ENCODE measurements at regions not wholly inside any gene's neighbourhood (a gene's known extent, or its start where the extent isn't known, plus 50 kb on each side); places are given as distances from the start of the nearest gene placed in this dataset.

GRCh38 chr17:15092762-15093161, 172.4 kb downstream of the PMP22 start:
- Histone ChIP-seq H3K4me1 (no peaks in the 10 kb centered on the region), H3K27ac (no peak overlapping the region), H3K4me3 (no peak overlapping the region), H3K36me3 (no peaks in the 10 kb centered on the region), H3K9me3 (no peaks in the 10 kb centered on the region), H3K27me3 (peaks cover 0 to 29% (median 0%) of the 10 kb centered on the region in 4 donors)
- no peak for DNase-seq
- WGBS, 2 donors: 53 to 59% methylated on average over 7 of the region's 7 CpGs
- intact Hi-C loops (cut with DNase I): no loop called here
- no peak for TF ChIP-seq CTCF (IDR thresholded peaks at IDR 0.05)
- no peak for TF ChIP-seq POLR2A (IDR thresholded peaks at IDR 0.05)

- no peak for TF ChIP-seq CTCF (IDR thresholded peaks at IDR 0.05)
- peaks cover 0 to 29% (median 0%) of the 10 kb centered on the region in 4 donors for H3K27me3 ChIP-seq
- no peak overlapping the region for H3K27ac ChIP-seq
- no peak for DNase-seq
- H3K36me3 ChIP-seq: no peaks in the 10 kb centered on the region
- intact Hi-C loops (cut with DNase I): no loop called here
- H3K9me3 ChIP-seq: no peaks in the 10 kb centered on the region
- WGBS, 2 donors: 68 to 70% methylated on average over 2 of the region's 2 CpGs
- H3K4me3 ChIP-seq: no peak overlapping the region
- H3K4me1 ChIP-seq: no peaks in the 10 kb centered on the region
These were observed 172.9 kb downstream of the PMP22 start for GRCh38 chr17:15092261-15092660.

- H3K9me3 ChIP-seq: no peaks in the 10 kb centered on the region
- TF ChIP-seq POLR2A (IDR thresholded peaks at IDR 0.05) (no peak), CTCF (IDR thresholded peaks at IDR 0.05) (peak in 2 of 6 experiments; percentile 12 to 36)
- DNase-seq: no peak
- intact Hi-C loops (cut with DNase I): no loop called here
- 64 to 66% methylated on average over 2 of the region's 2 CpGs for WGBS, 2 donors
- H3K4me1 ChIP-seq: no peaks in the 10 kb centered on the region
- no peak overlapping the region for H3K27ac ChIP-seq
- H3K4me3 ChIP-seq: no peak overlapping the region
- no peaks in the 10 kb centered on the region for H3K36me3 ChIP-seq
- peaks cover 0 to 27% (median 0%) of the 10 kb centered on the region in 4 donors for H3K27me3 ChIP-seq
These were observed 173.3 kb downstream of the PMP22 start for GRCh38 chr17:15091825-15092224.

GRCh38 chr17:15090533-15090932, 174.6 kb downstream of the PMP22 start:
- H3K27ac ChIP-seq: no peak overlapping the region
- TF ChIP-seq CTCF (IDR thresholded peaks at IDR 0.05): no peak
- TF ChIP-seq POLR2A (IDR thresholded peaks at IDR 0.05): no peak
- 79 to 81% methylated on average over 8 of the region's 8 CpGs for WGBS, 2 donors

GRCh38 chr17:15087946-15088345, 177.2 kb downstream of the PMP22 start:
- 83 to 97% methylated on average over 3 of the region's 3 CpGs for WGBS, 2 donors
- H3K36me3 ChIP-seq: no peaks in the 10 kb centered on the region
- TF ChIP-seq CTCF (IDR thresholded peaks at IDR 0.05) (no peak), POLR2A (IDR thresholded peaks at IDR 0.05) (no peak)
- no peak overlapping the region for H3K4me3 ChIP-seq
- intact Hi-C loops (cut with DNase I): no loop called here
- no peaks in the 10 kb centered on the region for H3K9me3 ChIP-seq
- no peak overlapping the region for H3K27ac ChIP-seq
- no peaks in the 10 kb centered on the region for H3K4me1 ChIP-seq
- peaks cover 0 to 48% (median 0%) of the 10 kb centered on the region in 4 donors for H3K27me3 ChIP-seq
- DNase-seq: no peak

More at GRCh38 chr17:15090533-15090932, 174.6 kb downstream of the PMP22 start:
- H3K9me3 ChIP-seq: no peaks in the 10 kb centered on the region
- no peak overlapping the region for H3K4me3 ChIP-seq
- intact Hi-C loops (cut with DNase I): no loop called here
- H3K4me1 ChIP-seq: no peaks in the 10 kb centered on the region
- peaks cover 0 to 40% (median 0%) of the 10 kb centered on the region in 4 donors for H3K27me3 ChIP-seq
- no peaks in the 10 kb centered on the region for H3K36me3 ChIP-seq
- no peak for DNase-seq
